GM12875 (cell line): ENCODE measurements at regions not wholly inside any gene's neighbourhood (a gene's known extent, or its start where the extent isn't known, plus 50 kb on each side); places are given as distances from the start of the nearest gene placed in this dataset.

Source experiments
- H3K4me3 ChIP-seq: one replicate; pipeline ENCODE4 v1.5.1; 2011; ENCODE audit warnings: low read depth, low read length, control low read depth
- CTCF ChIP-seq: IDR thresholded peaks from 2 replicates; pipeline ENCODE4 v1.5.1; 2011; ENCODE audit warnings: low read depth, mild to moderate bottlenecking, control low read depth, inconsistent platforms, low read length, moderate library complexity, borderline replicate concordance; ENCODE audit not compliant: insufficient read depth

GRCh38 chr17:14699574-14700185 lies 398.8 kb downstream of the HS3ST3B1 start:
- no peak for TF ChIP-seq CTCF
- no peak overlapping the region for H3K4me3 ChIP-seq

- H3K4me3 ChIP-seq: no peak overlapping the region
- no peak for TF ChIP-seq CTCF
Observed at GRCh38 chr17:14693382-14693781, 392.5 kb downstream of the HS3ST3B1 start.

- H3K4me3 ChIP-seq: no peak overlapping the region
- TF ChIP-seq CTCF: no peak
Observed at GRCh38 chr17:14690704-14691103, 389.8 kb downstream of the HS3ST3B1 start.

- no peak overlapping the region for H3K4me3 ChIP-seq
- no peak for TF ChIP-seq CTCF
Observed at GRCh38 chr17:14688134-14688533, 387.3 kb downstream of the HS3ST3B1 start.

GRCh38 chr17:14672830-14673229 lies 371.9 kb downstream of the HS3ST3B1 start:
- H3K4me3 ChIP-seq: no peak overlapping the region
- no peak for TF ChIP-seq CTCF

- H3K4me3 ChIP-seq: no peak overlapping the region
Observed at GRCh38 chr17:14670861-14671260, 370.0 kb downstream of the HS3ST3B1 start.

More at GRCh38 chr17:14670861-14671260, 370.0 kb downstream of the HS3ST3B1 start:
- no peak for TF ChIP-seq CTCF
